ENCODE measurements at regions not wholly inside any gene's neighbourhood (a gene's known extent, or its start where the extent isn't known, plus 50 kb on each side); places are given as distances from the start of the nearest gene placed in this dataset.

DNA sequence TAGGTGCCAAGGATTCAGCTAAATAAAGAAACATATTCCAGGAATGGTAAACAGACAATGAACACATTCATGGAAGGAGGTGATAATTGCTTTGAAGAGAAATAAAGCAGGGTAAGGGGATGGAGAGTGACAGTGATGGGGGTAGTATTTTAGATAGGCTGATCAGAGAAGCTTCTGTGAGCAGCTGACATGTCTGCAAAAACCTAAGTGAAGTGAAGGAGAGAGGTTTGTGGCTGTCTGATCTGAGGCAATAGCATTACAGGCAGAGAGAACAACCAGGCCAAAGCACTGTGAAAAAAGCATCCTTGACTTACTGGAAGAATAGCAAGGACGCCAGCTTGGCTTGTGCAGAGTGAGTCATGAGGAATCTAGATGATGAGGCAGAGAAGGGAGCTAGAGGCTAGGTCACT lies 271.9 kb upstream of the GATB start:
- Mint-ChIP-seq H3K36me3 (no peaks in the 10 kb centered on the region), H3K27ac (no peak overlapping the region), H3K4me1 (no peaks in the 10 kb centered on the region), H3K9me3 (ENCODE audit: low read depth) (peaks cover 2% of the 10 kb centered on the region), H3K27me3 (no peaks in the 10 kb centered on the region), H3K4me3 (no peak overlapping the region)
- CTCF ChIA-PET = no interaction called here
- no peak for DNase-seq
- ATAC-seq = no peak

DNA sequence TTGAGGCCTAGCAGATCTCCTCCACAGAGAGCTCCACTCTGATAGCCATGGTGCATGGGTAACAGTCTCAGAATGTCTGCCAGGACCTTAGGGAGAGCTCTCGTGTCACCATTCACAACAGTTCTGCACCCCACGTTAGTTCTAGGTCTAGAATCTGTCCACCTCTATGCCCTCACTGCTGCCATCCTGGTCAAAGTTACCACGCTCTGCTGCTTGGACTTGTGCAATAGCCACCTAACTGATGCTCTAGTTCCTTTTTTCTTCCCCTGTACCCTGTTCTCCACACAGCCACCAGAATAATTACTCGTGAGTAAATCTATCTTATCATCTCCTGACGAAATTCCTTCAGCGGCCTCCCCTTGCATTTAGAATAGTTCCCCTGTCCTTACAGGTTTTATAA lies 268.8 kb upstream of the GATB start:
- CTCF ChIA-PET = no interaction called here
- H3K27ac Mint-ChIP-seq = no peak overlapping the region
- no peaks in the 10 kb centered on the region for H3K4me1 Mint-ChIP-seq

DNA sequence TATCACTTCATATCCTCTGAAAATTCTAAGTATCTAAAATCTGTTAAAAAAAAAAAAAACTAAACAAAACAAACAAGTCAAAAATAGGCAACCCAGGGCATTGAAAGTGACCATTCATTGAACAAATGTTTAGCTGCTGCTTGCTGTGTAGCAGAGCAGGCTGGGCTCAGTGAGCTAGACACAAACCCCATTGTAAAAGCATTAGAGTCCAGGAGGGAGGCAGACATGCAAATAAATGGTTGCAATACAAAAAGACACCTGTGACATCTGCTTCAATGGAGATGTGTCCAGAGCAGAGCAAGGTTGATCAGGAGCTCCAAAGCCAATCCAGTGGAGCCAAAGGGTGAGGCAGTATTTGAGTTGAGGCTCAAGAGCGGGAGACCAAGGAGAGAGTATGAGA lies 267.3 kb upstream of the GATB start:
- CTCF ChIA-PET = no interaction called here
- no peaks in the 10 kb centered on the region for H3K9me3 Mint-ChIP-seq (ENCODE audit: low read depth)

More for the DNA sequence above, 268.8 kb upstream of the GATB start:
- Mint-ChIP-seq H3K9me3 (ENCODE audit: low read depth) (no peaks in the 10 kb centered on the region), H3K4me3 (no peak overlapping the region), H3K36me3 (peaks cover 2% of the 10 kb centered on the region), H3K27me3 (no peaks in the 10 kb centered on the region)
- no peak for DNase-seq
- no peak for ATAC-seq

DNA sequence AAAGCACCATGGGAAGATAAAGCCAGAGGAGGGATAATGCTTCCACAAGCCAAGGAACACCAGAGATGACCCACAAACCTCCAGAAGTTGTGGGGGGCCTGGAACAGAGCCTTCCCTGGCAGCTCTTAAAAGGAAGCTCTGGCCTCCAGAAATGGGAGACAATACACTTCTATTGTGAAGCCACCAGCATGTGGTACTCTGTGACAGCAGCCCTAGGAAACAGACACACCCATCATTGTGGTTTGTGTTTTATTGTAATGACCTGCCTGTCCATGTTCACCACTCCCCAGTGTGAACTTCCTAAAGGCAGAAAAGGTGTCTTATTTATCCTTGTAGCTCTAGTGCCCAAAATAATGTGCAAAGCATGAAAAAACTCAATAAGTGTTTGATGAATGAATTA lies 264.1 kb upstream of the GATB start:
- Mint-ChIP-seq H3K27me3 (no peaks in the 10 kb centered on the region), H3K27ac (no peak overlapping the region), H3K4me3 (no peak overlapping the region), H3K4me1 (no peaks in the 10 kb centered on the region), H3K36me3 (peaks cover 2% of the 10 kb centered on the region), H3K9me3 (ENCODE audit: low read depth) (no peaks in the 10 kb centered on the region)
- DNase-seq (peak; percentile 43), ATAC-seq (peak; percentile 63)
- CTCF ChIA-PET = no interaction called here

More for the DNA sequence above, 267.3 kb upstream of the GATB start:
- Mint-ChIP-seq H3K36me3 (peaks cover 2% of the 10 kb centered on the region), H3K27ac (no peak overlapping the region), H3K27me3 (no peaks in the 10 kb centered on the region), H3K4me3 (no peak overlapping the region), H3K4me1 (no peaks in the 10 kb centered on the region)
- ATAC-seq = no peak
- DNase-seq = no peak

DNA sequence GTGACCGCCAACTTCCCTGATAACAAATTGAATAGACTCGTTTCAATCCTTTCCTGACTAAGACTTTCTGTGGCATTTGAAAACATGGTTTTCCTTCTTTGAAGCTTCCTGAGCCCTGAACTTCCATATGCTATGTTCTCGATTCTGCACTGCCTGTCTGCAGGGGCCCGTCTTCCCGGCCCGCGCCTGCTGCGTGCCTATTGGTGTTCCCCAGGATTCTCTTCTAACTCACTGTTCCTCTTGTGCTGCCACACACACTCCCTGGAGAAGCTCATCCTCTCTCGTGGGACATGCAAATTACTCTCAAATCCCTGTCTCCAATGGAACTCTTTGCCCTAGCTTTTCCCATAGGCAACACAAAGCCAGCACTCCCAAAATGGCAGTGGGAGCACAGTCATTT lies 262.9 kb upstream of the GATB start:
- H3K9me3 Mint-ChIP-seq (ENCODE audit: low read depth) = no peaks in the 10 kb centered on the region
- ATAC-seq = no peak
- H3K27me3 Mint-ChIP-seq = no peaks in the 10 kb centered on the region
- no peak overlapping the region for H3K4me3 Mint-ChIP-seq
- no peaks in the 10 kb centered on the region for H3K4me1 Mint-ChIP-seq
- CTCF ChIA-PET = no interaction called here
- peaks cover 2% of the 10 kb centered on the region for H3K36me3 Mint-ChIP-seq
- DNase-seq = no peak
- H3K27ac Mint-ChIP-seq = no peak overlapping the region

DNA sequence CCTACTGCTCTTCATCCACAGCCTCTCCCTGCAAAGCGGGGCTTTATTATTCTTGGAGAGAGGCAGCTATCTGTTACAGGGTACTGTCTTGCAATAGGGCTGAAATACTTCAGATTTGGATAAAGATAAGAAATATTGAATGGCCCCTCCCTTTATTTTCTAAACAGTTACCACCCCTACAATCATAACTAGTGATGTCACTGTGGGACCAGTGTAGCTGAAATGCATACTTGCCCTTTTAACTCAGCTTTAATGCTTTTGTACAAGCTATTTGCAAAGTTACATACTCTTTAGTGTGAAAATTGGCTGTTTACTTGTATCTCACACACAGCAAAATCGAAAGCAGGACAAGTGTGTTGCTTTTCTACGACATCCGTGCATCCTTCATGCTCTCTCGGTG lies 261.7 kb upstream of the GATB start:
- CTCF ChIA-PET = no interaction called here
- no peaks in the 10 kb centered on the region for H3K9me3 Mint-ChIP-seq (ENCODE audit: low read depth)
- H3K4me1 Mint-ChIP-seq = no peaks in the 10 kb centered on the region
- peaks cover 2% of the 10 kb centered on the region for H3K36me3 Mint-ChIP-seq
- no peak for DNase-seq
- H3K27ac Mint-ChIP-seq = no peak overlapping the region
- no peak for ATAC-seq
- no peaks in the 10 kb centered on the region for H3K27me3 Mint-ChIP-seq
- no peak overlapping the region for H3K4me3 Mint-ChIP-seq

DNA sequence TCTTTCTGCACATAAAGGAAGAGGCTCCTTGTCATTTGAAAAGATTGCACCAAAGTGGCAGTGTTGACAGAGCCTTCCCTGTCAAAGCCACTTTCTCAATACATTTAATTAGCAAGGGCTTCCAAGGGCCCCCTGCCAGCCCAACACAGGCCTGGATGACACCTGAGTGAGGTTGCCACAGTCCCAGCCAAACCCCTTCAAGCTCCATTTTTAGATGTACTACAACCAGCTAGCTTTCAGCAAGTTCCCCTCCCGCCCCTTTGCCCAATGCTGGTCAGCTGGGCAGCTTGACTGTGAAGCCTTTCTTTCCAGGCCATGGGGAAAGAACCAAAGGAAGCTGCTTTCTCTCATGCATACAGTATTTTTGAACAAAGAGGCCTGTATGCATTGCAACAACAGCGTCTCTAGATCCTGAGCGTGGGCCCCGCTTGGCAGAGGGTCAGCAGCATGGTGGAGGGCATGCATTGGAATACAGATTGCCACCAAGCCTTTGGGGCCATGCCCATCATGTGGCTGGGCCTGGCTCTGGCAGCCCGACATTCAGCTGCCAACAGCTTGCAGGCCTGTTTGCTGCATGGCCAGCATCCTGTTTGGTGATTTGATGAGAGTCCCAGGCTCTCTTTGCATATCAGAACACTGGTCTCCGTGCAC lies 261.1 kb upstream of the GATB start:
- CTCF ChIA-PET = no interaction called here
- DNase-seq (no peak), ATAC-seq (no peak)
- no peak overlapping the region for H3K4me3 Mint-ChIP-seq
- H3K4me1 Mint-ChIP-seq = no peaks in the 10 kb centered on the region
- H3K27me3 Mint-ChIP-seq = no peaks in the 10 kb centered on the region
- peaks cover 2% of the 10 kb centered on the region for H3K36me3 Mint-ChIP-seq
- H3K9me3 Mint-ChIP-seq (ENCODE audit: low read depth) = no peaks in the 10 kb centered on the region
- H3K27ac Mint-ChIP-seq = no peak overlapping the region

DNA sequence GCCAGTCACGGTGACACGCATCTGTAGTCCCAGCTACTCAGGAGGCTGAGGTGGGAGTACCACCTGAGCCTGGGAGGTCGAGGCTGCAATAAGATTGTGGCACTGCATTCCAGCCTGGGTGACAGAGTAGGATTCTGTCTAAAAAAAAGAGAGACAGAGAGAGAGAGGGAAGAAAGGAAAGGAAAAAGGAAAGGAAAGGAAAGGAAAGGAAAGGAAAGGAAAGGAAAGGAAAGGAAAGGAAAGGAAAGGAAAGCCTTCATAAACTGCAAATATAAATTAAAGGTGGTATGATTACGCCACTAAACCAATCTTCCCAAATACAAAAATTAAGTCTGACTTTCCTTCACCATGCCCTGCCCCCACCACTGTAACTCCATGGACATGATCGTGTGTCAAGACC lies 259.3 kb upstream of the GATB start:
- DNase-seq (no peak), ATAC-seq (no peak)
- peaks cover 4% of the 10 kb centered on the region for H3K36me3 Mint-ChIP-seq
- no peak overlapping the region for H3K27ac Mint-ChIP-seq
- CTCF ChIA-PET = no interaction called here
- H3K4me1 Mint-ChIP-seq = peaks cover 4% of the 10 kb centered on the region
- no peaks in the 10 kb centered on the region for H3K9me3 Mint-ChIP-seq (ENCODE audit: low read depth)
- no peaks in the 10 kb centered on the region for H3K27me3 Mint-ChIP-seq
- H3K4me3 Mint-ChIP-seq = no peak overlapping the region

DNA sequence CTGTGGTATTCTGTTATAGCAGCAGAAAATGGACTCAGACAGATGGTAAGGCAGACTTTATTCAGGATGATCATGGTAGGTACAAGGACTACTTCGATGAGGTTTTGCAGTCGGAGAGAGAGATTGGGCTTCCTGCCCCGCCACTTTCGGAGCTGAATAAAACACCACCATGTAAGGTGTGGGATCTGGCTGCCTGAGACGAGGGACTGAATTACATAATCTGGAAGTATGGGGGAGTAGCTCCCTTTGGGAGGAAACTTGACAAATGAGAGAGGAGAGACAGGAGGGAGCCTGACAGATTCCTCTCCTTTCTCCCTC lies 255.5 kb upstream of the GATB start:
- Mint-ChIP-seq H3K9me3 (ENCODE audit: low read depth) (peaks cover 4% of the 10 kb centered on the region), H3K27ac (no peak overlapping the region), H3K27me3 (no peaks in the 10 kb centered on the region), H3K36me3 (peaks cover 7% of the 10 kb centered on the region), H3K4me3 (no peak overlapping the region), H3K4me1 (peaks cover 22% of the 10 kb centered on the region)
- CTCF ChIA-PET = no interaction called here
- no peak for DNase-seq
- no peak for ATAC-seq

DNA sequence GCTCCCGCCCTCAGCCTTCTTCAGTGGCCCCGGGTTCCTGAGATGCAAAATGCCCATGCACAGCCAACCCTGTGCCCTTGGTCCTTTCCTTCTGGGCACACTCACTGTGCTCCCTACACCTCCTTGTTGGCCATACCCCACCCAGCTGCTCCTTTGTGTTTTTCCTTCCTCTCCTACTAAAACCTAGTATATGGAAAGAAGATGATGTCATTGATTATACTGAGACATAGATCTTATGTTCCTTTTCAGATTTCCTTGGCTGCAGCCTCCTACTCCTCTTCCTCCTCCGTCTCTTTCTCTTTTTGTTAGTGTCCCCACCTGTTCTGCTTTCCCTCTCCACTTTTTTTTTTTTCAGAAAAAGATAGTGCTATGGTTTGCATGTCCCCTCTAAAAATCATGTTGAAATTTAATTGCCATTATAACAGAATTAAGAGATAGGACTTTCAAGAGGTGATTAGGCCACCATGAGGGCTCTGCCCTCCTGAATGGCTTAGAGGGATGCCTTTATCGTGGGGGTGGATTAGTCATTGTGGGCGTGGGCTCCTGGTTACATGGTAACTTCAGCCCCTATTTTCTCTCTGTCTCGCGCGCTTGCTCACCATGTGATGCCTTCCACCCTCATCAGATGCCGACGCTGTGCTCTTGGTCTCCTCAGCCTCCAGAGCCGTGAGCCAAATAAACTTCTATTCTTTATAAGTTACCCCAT lies 254.9 kb upstream of the GATB start:
- H3K9me3 Mint-ChIP-seq (ENCODE audit: low read depth) = peaks cover 4% of the 10 kb centered on the region
- DNase-seq (no peak), ATAC-seq (no peak)
- H3K27ac Mint-ChIP-seq = peak overlapping the region; percentile 25
- peaks cover 25% of the 10 kb centered on the region for H3K4me1 Mint-ChIP-seq
- H3K27me3 Mint-ChIP-seq = no peaks in the 10 kb centered on the region
- no peak overlapping the region for H3K4me3 Mint-ChIP-seq
- CTCF ChIA-PET = no interaction called here
- peaks cover 7% of the 10 kb centered on the region for H3K36me3 Mint-ChIP-seq

DNA sequence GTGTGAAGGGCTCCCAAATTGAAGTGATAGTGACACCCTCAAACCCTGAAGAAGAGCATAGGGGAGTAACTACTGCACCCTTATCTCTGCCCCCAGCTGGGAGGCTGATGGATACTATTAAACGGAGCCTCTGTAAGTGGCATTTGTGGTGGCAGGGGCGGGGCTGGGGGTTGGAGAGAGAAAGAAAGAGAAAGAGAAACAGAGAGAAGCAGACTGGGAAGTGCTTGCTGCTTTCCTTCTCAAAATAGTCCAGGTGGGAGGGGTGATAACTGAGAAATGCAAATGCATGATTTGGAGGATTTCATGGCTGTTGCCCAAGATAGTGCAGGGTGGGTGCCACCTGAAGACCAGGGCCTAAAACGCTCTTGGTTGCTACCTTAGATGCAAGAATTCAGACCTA lies 253.5 kb upstream of the GATB start:
- peaks cover 3% of the 10 kb centered on the region for H3K27me3 Mint-ChIP-seq
- DNase-seq = peak; percentile 85
- peak; percentile 86 for ATAC-seq
- peaks cover 4% of the 10 kb centered on the region for H3K9me3 Mint-ChIP-seq (ENCODE audit: low read depth)
- CTCF ChIA-PET = no interaction called here
- H3K4me1 Mint-ChIP-seq = peaks cover 29% of the 10 kb centered on the region
- H3K36me3 Mint-ChIP-seq = peaks cover 7% of the 10 kb centered on the region
- H3K27ac Mint-ChIP-seq = peak overlapping the region; percentile 68
- H3K4me3 Mint-ChIP-seq = peak overlapping the region; percentile 34

DNA sequence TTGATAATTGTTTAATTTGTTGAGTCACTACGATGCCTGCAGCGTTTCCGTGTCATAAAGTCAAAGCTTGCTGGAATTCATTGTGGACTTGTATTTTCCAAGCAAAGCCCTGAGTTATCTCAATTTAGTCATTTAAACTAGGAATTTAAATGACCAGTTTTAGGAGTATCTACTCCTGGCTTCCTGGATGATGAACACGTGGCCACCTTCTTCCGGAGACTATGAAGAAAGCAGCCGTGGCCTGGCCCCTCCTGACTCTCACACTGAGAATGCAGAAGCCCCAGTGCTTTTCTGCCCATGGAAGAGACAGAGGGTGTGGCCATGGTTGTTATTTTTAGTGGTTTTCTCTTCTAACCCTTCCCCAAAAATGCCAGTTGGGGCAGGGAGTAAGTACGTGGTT lies 250.7 kb upstream of the GATB start:
- DNase-seq = no peak
- Mint-ChIP-seq H3K9me3 (ENCODE audit: low read depth) (peaks cover 4% of the 10 kb centered on the region), H3K27ac (no peak overlapping the region), H3K4me1 (peaks cover 29% of the 10 kb centered on the region), H3K36me3 (peaks cover 7% of the 10 kb centered on the region), H3K27me3 (peaks cover 8% of the 10 kb centered on the region), H3K4me3 (no peak overlapping the region)
- CTCF ChIA-PET = no interaction called here
- ATAC-seq = no peak

DNA sequence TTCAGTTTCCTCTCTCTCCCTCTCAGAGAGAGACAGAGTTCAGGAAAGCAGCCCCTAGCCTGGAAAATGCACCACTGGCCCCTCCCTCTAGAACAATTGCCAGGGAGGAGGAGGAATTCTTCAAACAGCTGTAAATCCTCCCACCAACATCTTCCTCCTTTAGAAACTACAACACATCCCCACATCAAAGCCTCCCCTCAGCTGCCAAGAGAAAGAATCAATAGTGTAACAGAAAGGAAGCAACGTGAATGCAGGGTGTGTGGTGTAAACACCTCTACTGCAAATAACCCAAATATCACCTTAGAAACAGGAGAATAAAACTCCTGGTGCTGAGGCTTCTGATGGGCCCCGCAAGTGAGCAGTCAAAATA lies 249.9 kb upstream of the GATB start:
- H3K36me3 Mint-ChIP-seq = peaks cover 4% of the 10 kb centered on the region
- CTCF ChIA-PET = interaction anchor here (1.1 kb wide), 1 partner anchor 20 kb away, joined by 3 read pairs; no protein-coding TSS in a partner anchor
- peak overlapping the region; percentile 13 for H3K27ac Mint-ChIP-seq
- H3K9me3 Mint-ChIP-seq (ENCODE audit: low read depth) = peaks cover 4% of the 10 kb centered on the region
- peaks cover 28% of the 10 kb centered on the region for H3K4me1 Mint-ChIP-seq
- no peak for DNase-seq
- peaks cover 8% of the 10 kb centered on the region for H3K27me3 Mint-ChIP-seq
- no peak overlapping the region for H3K4me3 Mint-ChIP-seq
- ATAC-seq = no peak

DNA sequence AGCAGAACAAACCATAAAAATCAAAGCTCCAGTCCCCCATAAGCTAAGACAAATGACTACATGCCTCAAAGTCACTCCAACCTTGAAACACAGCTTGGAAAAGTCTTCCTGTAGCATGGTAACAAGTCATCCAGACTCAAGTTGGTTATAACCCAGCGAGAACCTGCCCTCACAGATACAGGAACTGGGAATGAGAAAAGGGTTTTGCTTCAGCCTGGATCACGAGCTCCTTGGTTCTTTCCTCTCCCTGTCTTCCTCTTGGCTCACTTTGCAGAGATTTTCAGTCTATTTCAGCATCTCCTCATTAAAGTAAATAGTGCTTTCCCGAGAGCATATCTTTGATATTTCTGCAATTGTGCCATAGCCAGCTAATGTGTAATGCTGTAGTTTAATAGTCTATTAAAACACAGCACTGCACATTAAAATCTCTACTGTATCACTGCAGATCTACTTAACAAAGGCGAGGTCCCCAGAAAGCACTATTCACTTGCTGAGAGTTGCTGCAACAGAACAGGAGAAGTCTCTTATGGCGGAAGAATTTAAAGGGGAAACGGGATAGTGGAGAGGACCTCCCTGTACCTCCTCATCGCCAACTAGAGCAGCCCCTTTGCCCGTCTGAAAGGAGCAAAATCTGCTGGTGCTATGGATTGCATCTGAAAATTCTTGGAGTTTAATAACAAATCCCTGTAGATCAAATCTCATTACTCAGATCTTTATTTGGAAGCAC lies 249.3 kb upstream of the GATB start:
- ATAC-seq (no peak), DNase-seq (no peak)
- H3K27ac Mint-ChIP-seq = no peak overlapping the region
- no peak overlapping the region for H3K4me3 Mint-ChIP-seq
- peaks cover 3% of the 10 kb centered on the region for H3K36me3 Mint-ChIP-seq
- CTCF ChIA-PET = interaction anchor here (1.1 kb wide), 1 partner anchor 20 kb away, joined by 3 read pairs; no protein-coding TSS in a partner anchor
- H3K4me1 Mint-ChIP-seq = peaks cover 25% of the 10 kb centered on the region
- peaks cover 8% of the 10 kb centered on the region for H3K27me3 Mint-ChIP-seq
- H3K9me3 Mint-ChIP-seq (ENCODE audit: low read depth) = peaks cover 4% of the 10 kb centered on the region

Measured in activated CD8-positive, alpha-beta memory T cell treated with anti-CD3 and anti-CD28 coated beads, Interleukin-2, amount 10 ng/mL, durations not matched to agents 7 days and 5 days (primary cell).